ENCODE measurements at regions not wholly inside any gene's neighbourhood (a gene's known extent, or its start where the extent isn't known, plus 50 kb on each side); places are given as distances from the start of the nearest gene placed in this dataset.

GRCh38 chr18:72470391-72470790 lies 73.8 kb downstream of the CBLN2 start:
- H3K4me3 ChIP-seq (ENCODE audit: control insufficient read depth, low read depth, low read length) = no peak overlapping the region

GRCh38 chr18:72468021-72468710 lies 76.0 kb downstream of the CBLN2 start:
- no peak for TF ChIP-seq CTCF (conservative IDR thresholded peaks at IDR 0.05; ENCODE audit: control insufficient read depth, insufficient read depth, low read depth, low read length)
- DNase-seq (ENCODE audit: low read depth) = no peak
- H3K4me3 ChIP-seq (ENCODE audit: control insufficient read depth, low read depth, low read length) = no peak overlapping the region

More at GRCh38 chr18:72470391-72470790, 73.8 kb downstream of the CBLN2 start:
- TF ChIP-seq CTCF (conservative IDR thresholded peaks at IDR 0.05; ENCODE audit: control insufficient read depth, insufficient read depth, low read depth, low read length) = no peak
- no peak for DNase-seq (ENCODE audit: low read depth)

- DNase-seq (ENCODE audit: low read depth) = peak; percentile 6
- H3K4me3 ChIP-seq (ENCODE audit: control insufficient read depth, low read depth, low read length) = no peak overlapping the region
- TF ChIP-seq CTCF (conservative IDR thresholded peaks at IDR 0.05; ENCODE audit: control insufficient read depth, insufficient read depth, low read depth, low read length) = no peak
Measured at GRCh38 chr18:72460210-72460680, 83.9 kb downstream of the CBLN2 start.

GRCh38 chr18:72458271-72458670 lies 85.9 kb downstream of the CBLN2 start:
- DNase-seq (ENCODE audit: low read depth) = no peak
- TF ChIP-seq CTCF (conservative IDR thresholded peaks at IDR 0.05; ENCODE audit: control insufficient read depth, insufficient read depth, low read depth, low read length) = no peak
- no peak overlapping the region for H3K4me3 ChIP-seq (ENCODE audit: control insufficient read depth, low read depth, low read length)

- peak; percentile 5 for DNase-seq (ENCODE audit: low read depth)
- no peak for TF ChIP-seq CTCF (conservative IDR thresholded peaks at IDR 0.05; ENCODE audit: control insufficient read depth, insufficient read depth, low read depth, low read length)
Measured at GRCh38 chr18:72456802-72457201, 87.3 kb downstream of the CBLN2 start.

GRCh38 chr18:72452328-72452727 lies 91.8 kb downstream of the CBLN2 start:
- no peak for TF ChIP-seq CTCF (conservative IDR thresholded peaks at IDR 0.05; ENCODE audit: control insufficient read depth, insufficient read depth, low read depth, low read length)
- DNase-seq (ENCODE audit: low read depth) = no peak
- no peak overlapping the region for H3K4me3 ChIP-seq (ENCODE audit: control insufficient read depth, low read depth, low read length)

More at GRCh38 chr18:72456802-72457201, 87.3 kb downstream of the CBLN2 start:
- H3K4me3 ChIP-seq (ENCODE audit: control insufficient read depth, low read depth, low read length) = no peak overlapping the region
